ENCODE measurements at regions not wholly inside any gene's neighbourhood (a gene's known extent, or its start where the extent isn't known, plus 50 kb on each side); places are given as distances from the start of the nearest gene placed in this dataset.

GRCh38 chr17:68134046-68134637 lies 98.6 kb downstream of the KPNA2 start:
- Histone ChIP-seq H3K36me3 (ENCODE audit: control insufficient read depth in 2 of 3, insufficient read depth in 3 of 3, low read length in 3 of 3) (peaks cover 0 to 18% (median 0%) of the 10 kb centered on the region in 3 experiments), H3K27ac (ENCODE audit: low read depth, low read length) (no peak overlapping the region), H3K4me1 (ENCODE audit: control insufficient read depth in 2 of 2, insufficient read depth in 2 of 2, low read length in 2 of 2) (no peaks in the 10 kb centered on the region), H3K9me3 (ENCODE audit: control insufficient read depth in 2 of 3, low read length in 3 of 3) (no peaks in the 10 kb centered on the region), H3K4me3 (ENCODE audit: low read length) (no peak overlapping the region), H3K27me3 (ENCODE audit: control insufficient read depth in 2 of 2, insufficient read depth in 2 of 2, low read length in 2 of 2) (no peaks in the 10 kb centered on the region)
- ATAC-seq (no peak), DNase-seq (no peak)
- Mint-ChIP-seq H3K4me3 (no peak overlapping the region), H3K4me1 (peaks cover 0 to 9% (median 0%) of the 10 kb centered on the region in 7 donors), H3K9me3 (no peaks in the 10 kb centered on the region), H3K36me3 (peaks cover 0 to 20% (median 6%) of the 10 kb centered on the region in 5 donors), H3K27me3 (no peaks in the 10 kb centered on the region), H3K27ac (no peak overlapping the region)
- CTCF ChIA-PET: no interaction called here
- intact Hi-C loops (cut with micrococcal nuclease): no loop called here
- POLR2A ChIA-PET: no interaction called here

DNA sequence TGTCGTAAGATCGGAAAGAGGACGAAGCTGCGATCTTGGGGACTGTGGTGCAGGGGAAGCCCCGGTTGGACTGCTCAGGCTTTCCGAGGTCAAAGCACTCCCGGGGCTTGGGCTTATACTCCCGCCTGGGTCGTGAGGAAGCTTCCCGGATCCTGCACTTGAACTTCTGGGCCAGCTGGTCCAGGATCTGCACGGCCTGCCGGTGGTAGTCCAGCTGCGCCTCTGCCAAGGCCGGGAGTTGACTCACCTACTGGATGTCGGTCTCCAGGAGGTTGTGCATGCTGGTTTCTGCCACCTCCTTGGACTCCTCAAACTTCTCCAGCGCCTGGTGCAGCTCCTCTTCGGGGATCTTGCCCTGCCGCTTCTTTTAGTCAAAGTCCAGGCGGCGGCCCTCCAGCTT lies 99.2 kb downstream of the KPNA2 start:
- H3K27ac ChIP-seq (ENCODE audit: low read depth, low read length): no peak overlapping the region
- Mint-ChIP-seq H3K27ac (no peak overlapping the region), H3K9me3 (no peaks in the 10 kb centered on the region), H3K27me3 (no peaks in the 10 kb centered on the region), H3K4me3 (no peak overlapping the region), H3K4me1 (peaks cover 0 to 9% (median 0%) of the 10 kb centered on the region in 7 donors), H3K36me3 (peaks cover 0 to 19% (median 6%) of the 10 kb centered on the region in 5 donors)
- intact Hi-C loops (cut with micrococcal nuclease): no loop called here
- ChIA-PET POLR2A (no interaction called here), CTCF (no interaction called here)
- DNase-seq: no peak
- no peaks in the 10 kb centered on the region for H3K9me3 ChIP-seq (ENCODE audit: control insufficient read depth in 2 of 3, low read length in 3 of 3)
- H3K27me3 ChIP-seq (ENCODE audit: control insufficient read depth in 2 of 2, insufficient read depth in 2 of 2, low read length in 2 of 2): no peaks in the 10 kb centered on the region
- H3K4me1 ChIP-seq (ENCODE audit: control insufficient read depth in 2 of 2, insufficient read depth in 2 of 2, low read length in 2 of 2): no peaks in the 10 kb centered on the region
- H3K4me3 ChIP-seq (ENCODE audit: low read length): no peak overlapping the region
- peaks cover 0 to 18% (median 0%) of the 10 kb centered on the region in 3 experiments for H3K36me3 ChIP-seq (ENCODE audit: control insufficient read depth in 2 of 3, insufficient read depth in 3 of 3, low read length in 3 of 3)
- ATAC-seq: no peak

- Histone ChIP-seq H3K27ac (ENCODE audit: low read depth, low read length) (no peak overlapping the region), H3K4me1 (ENCODE audit: control insufficient read depth in 2 of 2, insufficient read depth in 2 of 2, low read length in 2 of 2) (no peaks in the 10 kb centered on the region), H3K27me3 (ENCODE audit: control insufficient read depth in 2 of 2, insufficient read depth in 2 of 2, low read length in 2 of 2) (no peaks in the 10 kb centered on the region), H3K9me3 (ENCODE audit: control insufficient read depth in 2 of 3, low read length in 3 of 3) (no peaks in the 10 kb centered on the region), H3K4me3 (ENCODE audit: low read length) (no peak overlapping the region), H3K36me3 (ENCODE audit: control insufficient read depth in 2 of 3, insufficient read depth in 3 of 3, low read length in 3 of 3) (peaks cover 0 to 18% (median 0%) of the 10 kb centered on the region in 3 experiments)
- Mint-ChIP-seq H3K9me3 (no peaks in the 10 kb centered on the region), H3K4me3 (no peak overlapping the region), H3K4me1 (peaks cover 0 to 9% (median 0%) of the 10 kb centered on the region in 7 donors), H3K27ac (no peak overlapping the region), H3K36me3 (peaks cover 0 to 16% (median 6%) of the 10 kb centered on the region in 5 donors), H3K27me3 (no peaks in the 10 kb centered on the region)
- POLR2A ChIA-PET: no interaction called here
- intact Hi-C loops (cut with micrococcal nuclease): no loop called here
- DNase-seq (no peak), ATAC-seq (no peak)
- CTCF ChIA-PET: no interaction called here
These were observed 99.8 kb downstream of the KPNA2 start for GRCh38 chr17:68135141-68135887.

DNA sequence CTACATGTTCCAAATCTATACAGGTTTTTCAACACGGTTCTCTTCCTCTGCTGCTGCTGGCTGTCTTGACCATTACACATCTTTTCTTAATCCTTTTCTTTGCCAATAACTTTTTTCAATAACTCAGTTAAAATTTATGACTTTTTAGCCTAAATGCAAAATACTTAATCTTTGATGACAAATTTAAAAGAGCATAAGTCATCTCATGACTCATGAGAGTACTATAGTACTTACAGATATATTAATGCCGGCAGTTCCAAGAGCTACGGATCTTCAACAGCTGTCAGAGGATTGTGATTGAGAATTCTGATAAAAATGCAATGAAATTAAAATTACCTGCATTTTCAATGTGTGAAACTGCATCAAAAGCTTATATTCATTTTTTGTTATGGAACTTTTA lies 105.5 kb downstream of the KPNA2 start:
- Histone ChIP-seq H3K27me3 (ENCODE audit: control insufficient read depth in 2 of 2, insufficient read depth in 2 of 2, low read length in 2 of 2) (no peaks in the 10 kb centered on the region), H3K4me3 (ENCODE audit: low read length) (no peak overlapping the region), H3K27ac (ENCODE audit: low read depth, low read length) (no peak overlapping the region), H3K36me3 (ENCODE audit: control insufficient read depth in 2 of 3, insufficient read depth in 3 of 3, low read length in 3 of 3) (no peaks in the 10 kb centered on the region), H3K4me1 (ENCODE audit: control insufficient read depth in 2 of 2, insufficient read depth in 2 of 2, low read length in 2 of 2) (no peaks in the 10 kb centered on the region), H3K9me3 (ENCODE audit: control insufficient read depth in 2 of 3, low read length in 3 of 3) (no peaks in the 10 kb centered on the region)
- DNase-seq (no peak), ATAC-seq (no peak)
- CTCF ChIA-PET: no interaction called here
- POLR2A ChIA-PET: no interaction called here
- H3K4me1 Mint-ChIP-seq: peaks cover 0 to 3% (median 0%) of the 10 kb centered on the region in 7 donors
- H3K9me3 Mint-ChIP-seq: no peaks in the 10 kb centered on the region
- peaks cover 0 to 8% (median 0%) of the 10 kb centered on the region in 5 donors for H3K27me3 Mint-ChIP-seq
- no peak overlapping the region for H3K4me3 Mint-ChIP-seq
- intact Hi-C loops (cut with micrococcal nuclease): no loop called here
- H3K36me3 Mint-ChIP-seq: peaks cover 0 to 6% (median under 1%) of the 10 kb centered on the region in 5 donors
- peak overlapping the region in 2 of 9 donors; percentile 1 to 3 for H3K27ac Mint-ChIP-seq

GRCh38 chr17:68142595-68142994 lies 105.2 kb upstream of the AMZ2 start:
- DNase-seq: no peak
- Mint-ChIP-seq H3K4me1 (peaks cover 0 to 3% (median 0%) of the 10 kb centered on the region in 7 donors), H3K9me3 (no peaks in the 10 kb centered on the region), H3K27me3 (peaks cover 0 to 17% (median 0%) of the 10 kb centered on the region in 5 donors), H3K36me3 (peaks cover 0 to 4% (median 0%) of the 10 kb centered on the region in 5 donors), H3K4me3 (no peak overlapping the region), H3K27ac (no peak overlapping the region)
- Histone ChIP-seq H3K36me3 (ENCODE audit: control insufficient read depth in 2 of 3, insufficient read depth in 3 of 3, low read length in 3 of 3) (no peaks in the 10 kb centered on the region), H3K9me3 (ENCODE audit: control insufficient read depth in 2 of 3, low read length in 3 of 3) (no peaks in the 10 kb centered on the region), H3K27ac (ENCODE audit: low read depth, low read length) (no peak overlapping the region), H3K4me1 (ENCODE audit: control insufficient read depth in 2 of 2, insufficient read depth in 2 of 2, low read length in 2 of 2) (no peaks in the 10 kb centered on the region), H3K4me3 (ENCODE audit: low read length) (no peak overlapping the region), H3K27me3 (ENCODE audit: control insufficient read depth in 2 of 2, insufficient read depth in 2 of 2, low read length in 2 of 2) (no peaks in the 10 kb centered on the region)
- ChIA-PET CTCF (no interaction called here), POLR2A (no interaction called here)
- intact Hi-C loops (cut with micrococcal nuclease): no loop called here
- ATAC-seq: no peak

DNA sequence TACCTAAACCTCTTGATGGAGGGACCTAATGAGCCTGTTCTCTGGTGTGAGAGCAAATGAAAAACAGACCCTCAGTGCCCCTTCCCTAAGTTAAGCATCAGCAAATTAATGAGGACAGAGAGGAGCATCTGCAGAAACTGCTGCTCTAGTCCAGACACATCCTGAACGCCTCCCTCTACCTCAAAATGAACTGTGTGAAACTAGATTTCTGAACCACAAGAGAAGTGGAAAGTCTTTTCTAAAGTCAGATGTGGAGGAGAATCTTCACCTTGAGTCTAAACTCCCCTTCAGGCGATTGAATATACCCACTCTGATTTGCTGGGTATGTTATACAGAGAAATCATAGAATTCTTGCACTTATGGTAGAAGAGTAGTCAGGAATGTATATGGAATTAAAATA lies 104.4 kb upstream of the AMZ2 start:
- no peak for DNase-seq

GRCh38 chr17:68145088-68145487 lies 102.8 kb upstream of the AMZ2 start:
- intact Hi-C loops (cut with micrococcal nuclease): no loop called here
- Mint-ChIP-seq H3K9me3 (no peaks in the 10 kb centered on the region), H3K27ac (no peak overlapping the region), H3K4me1 (peaks cover 0 to 3% (median 0%) of the 10 kb centered on the region in 7 donors), H3K36me3 (peaks cover 0 to 4% (median 0%) of the 10 kb centered on the region in 5 donors), H3K4me3 (no peak overlapping the region), H3K27me3 (peaks cover 0 to 21% (median 0%) of the 10 kb centered on the region in 5 donors)
- no peaks in the 10 kb centered on the region for H3K27me3 ChIP-seq (ENCODE audit: control insufficient read depth in 2 of 2, insufficient read depth in 2 of 2, low read length in 2 of 2)
- no peak for ATAC-seq
- POLR2A ChIA-PET: no interaction called here
- no peaks in the 10 kb centered on the region for H3K4me1 ChIP-seq (ENCODE audit: control insufficient read depth in 2 of 2, insufficient read depth in 2 of 2, low read length in 2 of 2)
- H3K36me3 ChIP-seq (ENCODE audit: control insufficient read depth in 2 of 3, insufficient read depth in 3 of 3, low read length in 3 of 3): no peaks in the 10 kb centered on the region
- no peaks in the 10 kb centered on the region for H3K9me3 ChIP-seq (ENCODE audit: control insufficient read depth in 2 of 3, low read length in 3 of 3)
- H3K4me3 ChIP-seq (ENCODE audit: low read length): no peak overlapping the region
- no peak overlapping the region for H3K27ac ChIP-seq (ENCODE audit: low read depth, low read length)
- CTCF ChIA-PET: no interaction called here
- DNase-seq: no peak

More for the DNA sequence above, 104.4 kb upstream of the AMZ2 start:
- CTCF ChIA-PET: no interaction called here
- Mint-ChIP-seq H3K27ac (no peak overlapping the region), H3K9me3 (no peaks in the 10 kb centered on the region), H3K4me3 (no peak overlapping the region), H3K27me3 (peaks cover 0 to 21% (median 0%) of the 10 kb centered on the region in 5 donors), H3K36me3 (peaks cover 0 to 4% (median 0%) of the 10 kb centered on the region in 5 donors), H3K4me1 (peaks cover 0 to 3% (median 0%) of the 10 kb centered on the region in 7 donors)
- no peak overlapping the region for H3K27ac ChIP-seq (ENCODE audit: low read depth, low read length)
- H3K36me3 ChIP-seq (ENCODE audit: control insufficient read depth in 2 of 3, insufficient read depth in 3 of 3, low read length in 3 of 3): no peaks in the 10 kb centered on the region
- no peak overlapping the region for H3K4me3 ChIP-seq (ENCODE audit: low read length)
- intact Hi-C loops (cut with micrococcal nuclease): no loop called here
- ATAC-seq: no peak
- H3K9me3 ChIP-seq (ENCODE audit: control insufficient read depth in 2 of 3, low read length in 3 of 3): no peaks in the 10 kb centered on the region
- H3K4me1 ChIP-seq (ENCODE audit: control insufficient read depth in 2 of 2, insufficient read depth in 2 of 2, low read length in 2 of 2): no peaks in the 10 kb centered on the region
- no peaks in the 10 kb centered on the region for H3K27me3 ChIP-seq (ENCODE audit: control insufficient read depth in 2 of 2, insufficient read depth in 2 of 2, low read length in 2 of 2)
- POLR2A ChIA-PET: no interaction called here
